ENCODE measurements at regions not wholly inside any gene's neighbourhood (a gene's known extent, or its start where the extent isn't known, plus 50 kb on each side); places are given as distances from the start of the nearest gene placed in this dataset.

DNA sequence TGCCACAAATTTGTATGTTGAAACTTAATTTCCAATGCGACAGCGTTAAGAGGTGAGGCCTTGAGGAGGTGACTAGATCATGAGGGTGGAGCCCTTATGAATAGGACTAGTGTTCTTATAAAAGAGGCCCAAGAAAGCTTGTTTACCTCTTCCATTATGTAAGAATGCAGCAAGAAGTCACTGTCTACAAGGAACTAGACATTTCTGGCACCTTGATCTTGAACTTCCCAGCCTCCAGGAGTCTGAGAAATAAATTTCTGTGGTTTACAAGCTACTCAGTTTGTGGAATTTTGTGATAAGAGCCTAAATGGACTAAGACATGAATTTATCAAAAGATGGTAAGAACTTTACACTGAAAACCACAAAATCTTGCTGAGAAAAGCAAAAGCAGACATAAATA is 173.6 kb upstream of the SGK1 start:
- H3K27me3 Mint-ChIP-seq: no peaks in the 10 kb centered on the region
- no peak for ATAC-seq (replicated peaks)
- no peak overlapping the region for H3K4me3 Mint-ChIP-seq
- H3K4me1 Mint-ChIP-seq: no peaks in the 10 kb centered on the region
- no peaks in the 10 kb centered on the region for H3K36me3 Mint-ChIP-seq (ENCODE audit: low read depth)
- H3K27ac Mint-ChIP-seq: no peak overlapping the region
- no peaks in the 10 kb centered on the region for H3K9me3 Mint-ChIP-seq

DNA sequence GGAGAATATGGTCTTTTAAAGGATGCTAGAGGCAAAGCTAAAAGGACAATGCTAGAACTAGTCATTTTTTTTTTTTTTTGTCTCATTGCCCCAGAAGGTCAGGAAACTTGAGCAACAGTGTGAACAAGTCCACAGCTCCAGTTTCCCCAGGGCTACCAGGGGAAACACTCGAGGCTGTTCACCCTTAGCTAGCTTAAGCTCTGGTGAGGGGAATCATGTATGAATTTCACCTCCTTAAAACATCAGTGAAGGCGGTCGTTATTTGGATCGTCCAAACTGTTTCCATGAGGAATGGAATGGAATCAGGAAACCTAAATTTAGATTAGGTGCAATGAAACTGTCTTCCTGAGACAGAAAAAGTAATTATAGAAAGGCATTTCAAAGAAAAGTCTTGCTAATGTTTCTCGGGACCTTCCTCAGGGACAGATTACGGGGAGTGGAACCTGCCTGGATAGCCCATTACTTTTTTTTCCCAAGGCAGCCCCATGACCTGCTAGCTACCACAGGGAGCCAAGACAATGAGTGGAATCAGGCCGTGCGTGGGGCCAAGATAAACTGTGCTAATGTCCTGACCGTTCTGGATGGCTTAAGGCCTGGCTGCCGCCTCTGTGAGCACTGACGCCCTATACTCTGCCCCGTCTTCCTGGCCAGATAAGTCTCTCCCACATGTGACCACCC is 164.8 kb upstream of the SGK1 start:
- Mint-ChIP-seq H3K36me3 (ENCODE audit: low read depth) (no peaks in the 10 kb centered on the region), H3K9me3 (no peaks in the 10 kb centered on the region), H3K4me3 (no peak overlapping the region), H3K27me3 (no peaks in the 10 kb centered on the region), H3K27ac (no peak overlapping the region), H3K4me1 (no peaks in the 10 kb centered on the region)
- ATAC-seq (replicated peaks): no peak

DNA sequence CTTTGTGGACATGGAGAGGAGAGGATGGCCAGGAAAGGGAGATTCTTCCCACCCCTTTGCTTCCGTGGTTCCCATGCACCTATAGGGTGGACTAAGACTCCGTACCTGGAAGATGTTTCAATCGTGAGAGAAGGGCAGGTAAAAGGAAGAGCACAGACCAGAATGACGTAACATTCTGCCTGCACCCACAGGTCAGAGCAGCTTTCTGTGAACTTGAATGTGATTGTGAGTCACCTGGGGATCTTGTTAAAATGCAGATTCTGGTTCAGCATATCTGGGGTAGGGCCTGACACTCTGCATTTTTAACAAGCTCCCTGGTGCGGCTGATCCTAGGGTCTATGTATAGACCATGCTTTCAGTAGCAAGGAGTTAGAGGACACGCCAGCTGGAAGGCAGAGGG is 164.1 kb upstream of the SGK1 start:
- Mint-ChIP-seq H3K4me3 (no peak overlapping the region), H3K4me1 (no peaks in the 10 kb centered on the region), H3K36me3 (ENCODE audit: low read depth) (no peaks in the 10 kb centered on the region), H3K27me3 (no peaks in the 10 kb centered on the region), H3K9me3 (no peaks in the 10 kb centered on the region), H3K27ac (no peak overlapping the region)
- no peak for ATAC-seq (replicated peaks)

DNA sequence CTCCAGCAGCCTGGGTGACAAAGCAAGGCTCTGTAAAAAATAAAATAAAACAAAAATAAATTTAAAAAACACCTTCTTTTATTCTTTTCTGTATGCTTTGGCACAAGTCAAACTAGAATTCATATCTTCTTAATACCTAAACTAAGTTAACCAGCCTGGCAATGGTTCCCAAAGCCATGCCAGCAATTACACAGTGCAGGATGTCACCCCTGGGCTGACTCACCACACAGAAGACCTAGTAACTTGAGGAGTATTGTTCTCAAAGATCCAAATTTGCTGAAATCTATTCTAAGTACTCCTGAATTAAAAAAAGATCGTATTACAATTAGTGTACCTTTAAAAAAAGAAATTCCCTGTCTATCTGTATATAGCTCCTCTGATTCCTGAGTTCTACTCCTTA is 162.7 kb upstream of the SGK1 start:
- no peak overlapping the region for H3K27ac Mint-ChIP-seq
- no peaks in the 10 kb centered on the region for H3K4me1 Mint-ChIP-seq
- H3K36me3 Mint-ChIP-seq (ENCODE audit: low read depth): no peaks in the 10 kb centered on the region
- no peak overlapping the region for H3K4me3 Mint-ChIP-seq
- no peak for ATAC-seq (replicated peaks)
- H3K9me3 Mint-ChIP-seq: no peaks in the 10 kb centered on the region
- no peaks in the 10 kb centered on the region for H3K27me3 Mint-ChIP-seq

DNA sequence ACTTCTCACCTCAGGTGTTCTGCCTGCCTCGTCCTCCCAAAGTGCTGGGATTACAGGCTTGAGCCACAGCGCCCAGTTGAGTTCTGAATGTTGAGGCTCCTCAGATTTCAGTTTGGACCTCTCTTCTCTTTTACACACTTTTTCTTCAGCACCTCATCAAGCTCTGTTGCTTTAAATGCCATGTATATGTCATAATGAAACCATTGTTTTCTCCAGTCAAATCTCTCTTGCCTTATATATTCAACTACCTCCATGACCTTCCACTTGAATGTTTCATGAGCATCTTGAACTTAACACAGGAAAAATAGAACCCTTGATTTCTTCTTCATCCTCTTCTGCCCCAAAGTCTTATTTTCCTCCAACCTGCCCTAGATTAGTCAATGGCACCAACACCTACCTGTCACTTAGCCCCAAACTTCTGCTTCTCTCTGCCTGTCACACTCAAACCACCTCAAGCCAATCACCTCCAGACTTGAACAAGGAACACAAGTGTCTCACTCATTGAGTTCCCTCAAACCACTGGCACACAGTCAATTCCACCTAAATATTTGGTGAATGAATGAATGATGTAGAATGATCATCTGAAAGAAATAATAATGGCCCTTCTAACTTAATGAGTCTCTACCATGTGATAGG is 161.0 kb upstream of the SGK1 start:
- H3K27me3 Mint-ChIP-seq: no peaks in the 10 kb centered on the region
- H3K4me3 Mint-ChIP-seq: no peak overlapping the region
- H3K4me1 Mint-ChIP-seq: no peaks in the 10 kb centered on the region
- ATAC-seq (replicated peaks): no peak
- H3K36me3 Mint-ChIP-seq (ENCODE audit: low read depth): no peaks in the 10 kb centered on the region
- no peak overlapping the region for H3K27ac Mint-ChIP-seq
- no peaks in the 10 kb centered on the region for H3K9me3 Mint-ChIP-seq

DNA sequence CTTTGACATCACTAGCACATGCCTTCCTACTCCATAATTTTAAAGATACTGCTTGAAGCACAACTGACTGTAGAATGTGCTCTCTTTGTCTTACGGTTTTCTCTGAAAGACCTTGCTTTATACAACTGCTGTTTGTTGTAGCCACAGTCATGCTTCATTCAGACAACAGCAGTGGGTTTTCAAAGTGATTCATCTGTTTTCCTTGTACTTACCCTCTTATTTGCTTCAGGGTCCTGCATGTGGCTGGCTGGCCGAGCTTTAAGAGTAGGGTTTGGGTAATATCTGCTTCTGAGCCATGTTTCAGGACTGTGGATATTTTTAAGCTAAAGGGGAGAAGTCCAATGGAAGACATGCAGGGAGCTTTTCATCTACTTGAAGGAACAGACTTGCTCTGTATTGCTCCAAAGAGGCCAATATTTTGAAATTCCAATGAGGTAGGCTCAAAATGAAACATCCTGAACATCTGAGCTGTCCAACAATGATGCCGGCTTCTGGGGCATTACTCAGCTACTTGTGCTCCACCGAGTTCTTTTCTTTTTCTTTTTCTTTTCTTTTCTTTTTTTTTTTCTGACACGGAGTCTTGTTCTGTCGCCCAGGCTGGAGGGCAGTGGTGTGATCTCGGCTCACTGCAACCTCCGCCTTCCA is 160.2 kb upstream of the SGK1 start:
- no peak overlapping the region for H3K27ac Mint-ChIP-seq
- no peak overlapping the region for H3K4me3 Mint-ChIP-seq
- no peak for ATAC-seq (replicated peaks)
- no peaks in the 10 kb centered on the region for H3K27me3 Mint-ChIP-seq
- no peaks in the 10 kb centered on the region for H3K36me3 Mint-ChIP-seq (ENCODE audit: low read depth)
- no peaks in the 10 kb centered on the region for H3K9me3 Mint-ChIP-seq
- no peaks in the 10 kb centered on the region for H3K4me1 Mint-ChIP-seq

DNA sequence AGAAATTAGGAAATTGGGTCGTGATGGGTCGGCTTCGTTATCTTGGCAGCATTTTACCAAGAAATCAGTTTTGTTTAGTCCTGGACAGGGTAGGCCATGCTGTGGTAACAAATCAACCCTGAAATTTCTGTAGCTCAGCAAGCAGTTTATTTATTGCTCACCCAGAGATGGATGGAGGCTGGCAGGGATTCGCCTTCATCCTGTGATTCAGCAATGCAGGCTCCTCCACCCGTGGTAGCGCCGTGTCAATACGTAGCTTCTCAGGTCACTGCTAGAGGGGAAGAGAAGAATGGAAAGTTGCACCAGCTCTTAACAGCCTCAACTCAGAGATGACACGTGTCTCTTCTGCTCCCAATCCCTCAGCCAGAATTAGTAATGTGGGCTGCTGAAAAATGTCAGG is 157.0 kb upstream of the SGK1 start:
- no peak overlapping the region for H3K4me3 Mint-ChIP-seq
- H3K4me1 Mint-ChIP-seq: no peaks in the 10 kb centered on the region
- no peak overlapping the region for H3K27ac Mint-ChIP-seq
- no peaks in the 10 kb centered on the region for H3K9me3 Mint-ChIP-seq
- ATAC-seq (replicated peaks): no peak
- no peaks in the 10 kb centered on the region for H3K27me3 Mint-ChIP-seq
- H3K36me3 Mint-ChIP-seq (ENCODE audit: low read depth): no peaks in the 10 kb centered on the region

DNA sequence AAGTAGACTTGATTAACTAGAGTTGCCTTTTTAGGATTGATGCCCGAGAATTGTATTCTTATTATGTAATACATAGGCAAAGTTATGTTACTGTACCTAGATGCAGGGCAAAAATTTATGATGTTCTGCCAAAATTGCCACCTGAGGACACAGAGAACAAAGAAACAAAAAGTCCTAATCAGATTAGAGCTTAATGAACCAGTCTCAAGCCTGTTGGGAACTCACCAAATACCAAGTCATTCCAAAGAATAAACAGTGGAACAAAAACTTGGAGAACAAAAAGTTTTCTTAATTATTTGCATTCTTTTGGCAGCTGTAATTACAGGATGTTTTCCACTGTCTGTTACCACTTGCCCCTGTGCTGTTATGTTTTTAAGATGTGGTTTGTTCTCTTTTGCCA is 154.7 kb upstream of the SGK1 start:
- no peak for ATAC-seq (replicated peaks)
- Mint-ChIP-seq H3K4me1 (no peaks in the 10 kb centered on the region), H3K4me3 (no peak overlapping the region), H3K27ac (no peak overlapping the region), H3K27me3 (no peaks in the 10 kb centered on the region), H3K36me3 (ENCODE audit: low read depth) (no peaks in the 10 kb centered on the region), H3K9me3 (no peaks in the 10 kb centered on the region)

DNA sequence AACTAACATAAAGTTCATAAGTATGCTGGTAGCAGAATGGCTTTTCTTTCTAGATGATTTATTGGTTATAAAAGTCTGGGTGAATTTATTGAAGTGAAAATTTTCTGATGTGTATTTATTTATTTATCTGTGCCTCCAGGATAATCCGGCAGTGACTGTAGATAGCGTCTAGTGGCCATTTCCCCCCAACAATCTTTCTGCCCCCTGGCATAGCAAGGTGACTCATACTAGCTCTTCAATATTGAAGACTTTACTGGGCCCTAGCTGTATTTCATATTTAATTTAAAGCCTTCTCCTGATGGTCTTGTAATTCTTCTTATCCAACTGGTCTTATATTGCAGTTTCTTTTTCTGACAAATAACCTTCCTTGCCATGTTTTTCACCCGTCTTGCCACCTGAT is 154.1 kb upstream of the SGK1 start:
- H3K27me3 Mint-ChIP-seq: no peaks in the 10 kb centered on the region
- no peaks in the 10 kb centered on the region for H3K9me3 Mint-ChIP-seq
- no peak overlapping the region for H3K4me3 Mint-ChIP-seq
- no peak for ATAC-seq (replicated peaks)
- H3K4me1 Mint-ChIP-seq: no peaks in the 10 kb centered on the region
- no peaks in the 10 kb centered on the region for H3K36me3 Mint-ChIP-seq (ENCODE audit: low read depth)
- no peak overlapping the region for H3K27ac Mint-ChIP-seq

DNA sequence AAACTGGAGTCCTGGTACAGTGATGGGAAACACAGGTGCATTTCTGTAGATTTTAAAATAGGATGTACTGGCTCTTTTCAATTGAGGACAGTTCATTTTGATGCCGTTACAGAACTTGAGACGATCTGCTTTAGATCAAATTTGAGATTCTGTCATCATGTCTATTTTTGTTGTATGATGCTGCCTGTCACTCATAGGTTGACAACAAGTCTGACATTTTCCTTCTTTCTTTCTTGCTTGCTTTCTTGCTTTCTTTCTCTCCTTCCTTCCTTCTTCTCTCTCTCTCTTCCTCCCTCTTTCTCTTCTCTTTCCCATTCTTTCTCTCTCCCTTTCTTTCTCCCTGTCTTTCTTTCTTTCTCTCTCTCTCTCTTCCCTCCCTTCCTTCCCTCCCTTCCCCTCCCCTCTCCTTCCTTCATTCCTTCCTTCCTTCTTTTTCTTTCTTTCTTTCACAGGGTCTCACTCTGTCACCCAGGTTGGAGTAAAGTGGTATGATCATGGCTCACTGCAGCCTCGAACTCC is 152.6 kb upstream of the SGK1 start:
- ATAC-seq (replicated peaks): no peak
- Mint-ChIP-seq H3K4me1 (no peaks in the 10 kb centered on the region), H3K36me3 (ENCODE audit: low read depth) (no peaks in the 10 kb centered on the region), H3K27me3 (no peaks in the 10 kb centered on the region), H3K4me3 (no peak overlapping the region), H3K27ac (no peak overlapping the region), H3K9me3 (no peaks in the 10 kb centered on the region)

DNA sequence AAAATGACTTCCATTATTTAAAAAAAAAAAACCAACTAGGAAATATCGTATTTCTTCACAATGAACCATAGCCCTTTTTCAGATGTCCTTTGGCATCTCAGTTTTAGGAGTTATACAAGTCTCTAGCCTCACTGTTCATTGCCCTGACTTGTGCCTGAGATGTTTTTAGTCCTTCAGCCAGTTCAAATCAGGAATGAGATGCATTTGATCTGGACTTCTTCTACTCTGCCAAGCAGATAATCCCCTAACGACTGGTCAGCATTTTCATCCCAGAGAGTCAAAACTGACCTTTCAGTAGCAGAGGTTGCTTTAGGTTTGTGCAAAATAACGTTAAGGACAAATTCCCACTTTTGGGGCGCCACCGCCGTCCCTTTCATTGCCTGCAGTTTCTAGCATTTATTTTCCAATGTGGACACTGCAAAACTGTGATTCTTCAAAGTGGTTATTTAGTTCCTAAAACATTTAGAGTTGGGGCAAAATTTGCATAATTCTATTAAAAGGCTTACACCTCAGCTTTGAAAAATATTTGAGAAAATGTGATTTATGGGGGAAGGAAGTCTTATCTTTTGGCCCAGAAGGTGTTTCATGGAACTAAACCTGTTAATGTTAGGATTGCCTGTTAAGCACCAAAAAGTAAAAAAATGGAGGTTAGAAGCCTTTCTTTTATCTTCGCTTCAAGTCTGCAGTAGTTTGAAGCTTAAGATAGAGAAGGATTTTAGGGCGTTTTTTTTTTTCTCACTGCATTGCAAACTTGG is 152.0 kb upstream of the SGK1 start:
- no peaks in the 10 kb centered on the region for H3K36me3 Mint-ChIP-seq (ENCODE audit: low read depth)
- H3K27ac Mint-ChIP-seq: no peak overlapping the region

DNA sequence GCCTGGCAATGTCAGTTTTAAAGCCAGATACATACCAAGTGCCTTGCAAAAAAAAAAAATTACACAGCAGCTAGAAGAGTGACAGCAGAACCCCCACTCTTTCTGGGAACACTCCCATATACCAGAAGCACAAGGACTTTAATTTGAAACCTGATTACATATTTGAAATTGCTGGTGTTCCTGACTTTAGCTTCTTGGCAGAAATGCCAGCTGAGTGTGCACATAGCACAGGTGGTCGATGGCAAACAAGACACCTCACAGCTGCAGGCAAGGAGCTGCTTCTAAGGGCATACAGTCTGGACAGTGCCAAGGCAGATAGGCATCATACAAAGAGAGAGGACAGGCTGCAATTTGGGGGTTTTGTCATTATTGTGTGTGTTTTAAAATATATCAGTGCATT is 150.7 kb upstream of the SGK1 start:
- H3K9me3 Mint-ChIP-seq: no peaks in the 10 kb centered on the region
- H3K4me1 Mint-ChIP-seq: no peaks in the 10 kb centered on the region
- no peaks in the 10 kb centered on the region for H3K27me3 Mint-ChIP-seq
- no peak for ATAC-seq (replicated peaks)
- H3K4me3 Mint-ChIP-seq: no peak overlapping the region
- H3K36me3 Mint-ChIP-seq (ENCODE audit: low read depth): no peaks in the 10 kb centered on the region
- no peak overlapping the region for H3K27ac Mint-ChIP-seq

More for the DNA sequence above, 152.0 kb upstream of the SGK1 start:
- no peaks in the 10 kb centered on the region for H3K4me1 Mint-ChIP-seq
- no peak overlapping the region for H3K4me3 Mint-ChIP-seq
- no peak for ATAC-seq (replicated peaks)
- no peaks in the 10 kb centered on the region for H3K9me3 Mint-ChIP-seq
- no peaks in the 10 kb centered on the region for H3K27me3 Mint-ChIP-seq

DNA sequence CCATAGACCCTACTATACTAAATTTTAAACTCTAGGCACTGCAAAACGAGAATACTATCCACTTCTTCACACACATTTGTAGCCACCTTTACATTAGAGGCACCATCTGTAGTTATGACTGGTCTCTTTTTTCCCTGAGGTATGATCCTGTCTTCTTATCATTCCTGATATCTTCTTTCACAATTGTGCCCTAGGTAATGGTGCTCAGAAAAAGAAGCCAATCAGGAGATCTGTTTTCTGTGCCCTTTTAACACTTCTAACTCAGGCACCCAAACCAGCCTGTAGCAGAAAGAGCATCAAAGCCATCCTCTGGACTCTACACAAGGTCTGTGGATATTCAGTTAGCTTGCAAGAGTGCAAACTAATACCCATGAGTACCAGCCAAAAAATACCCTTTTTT is 149.7 kb upstream of the SGK1 start:
- Mint-ChIP-seq H3K27me3 (no peaks in the 10 kb centered on the region), H3K36me3 (ENCODE audit: low read depth) (no peaks in the 10 kb centered on the region), H3K4me3 (no peak overlapping the region), H3K9me3 (no peaks in the 10 kb centered on the region), H3K4me1 (no peaks in the 10 kb centered on the region), H3K27ac (no peak overlapping the region)
- ATAC-seq (replicated peaks): no peak

DNA sequence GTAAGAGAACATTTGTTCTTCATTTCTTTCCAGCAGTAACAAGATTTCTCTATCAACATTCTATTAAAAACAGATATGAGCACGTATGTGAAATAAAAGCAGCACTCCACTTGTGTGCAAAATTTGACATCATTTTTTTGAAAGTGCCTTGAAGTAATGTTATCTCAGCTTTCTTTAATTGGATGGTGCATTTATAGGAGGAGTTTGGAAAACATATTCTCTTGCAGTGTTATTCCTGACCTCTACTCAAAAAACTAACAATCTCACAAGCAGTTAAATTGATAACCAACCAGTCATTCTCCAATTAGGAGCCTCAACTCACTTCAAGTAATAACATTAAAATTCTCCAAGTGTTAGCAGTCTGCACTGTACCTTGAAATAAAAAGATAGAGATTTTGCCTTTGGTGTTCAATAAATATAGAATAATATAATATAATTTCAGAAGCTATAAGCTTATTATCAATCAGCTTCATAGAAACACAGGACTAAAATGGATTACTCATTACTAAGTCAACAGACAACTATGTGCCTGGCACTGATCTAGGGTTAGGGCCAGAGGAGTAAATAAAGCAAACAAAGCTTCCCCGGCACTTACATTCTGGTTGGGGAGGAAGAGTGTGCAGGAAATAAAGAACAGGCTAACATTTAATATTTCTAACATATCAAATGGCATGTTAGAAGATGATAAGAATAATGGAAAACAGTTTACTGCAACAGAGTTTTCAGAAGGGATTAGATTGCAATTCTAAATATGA is 149.0 kb upstream of the SGK1 start:
- no peak overlapping the region for H3K27ac Mint-ChIP-seq
- no peak for ATAC-seq (replicated peaks)
- no peaks in the 10 kb centered on the region for H3K36me3 Mint-ChIP-seq (ENCODE audit: low read depth)
- no peak overlapping the region for H3K4me3 Mint-ChIP-seq
- H3K27me3 Mint-ChIP-seq: no peaks in the 10 kb centered on the region
- no peaks in the 10 kb centered on the region for H3K9me3 Mint-ChIP-seq
- H3K4me1 Mint-ChIP-seq: no peaks in the 10 kb centered on the region

Measured in activated T-helper 17 cell treated with anti-CD3 and anti-CD28 coated beads, Interleukin-2, amount 50 U/mL, for 72 hours (primary cell).